Stimulated activated CD4-positive, alpha-beta T cell treated with anti-CD3 and anti-CD28 coated beads, Interleukin-12 subunit alpha, Interleukin-12 subunit beta, amount 100 ng/mL, for 48 hours (primary cell): ENCODE measurements at regions not wholly inside any gene's neighbourhood (a gene's known extent, or its start where the extent isn't known, plus 50 kb on each side); places are given as distances from the start of the nearest gene placed in this dataset.

ENCODE experiments used
- DNase-seq, 3 donors: peaks; one replicate each; pipeline ENCODE4 v3.0.0-alpha.2; 2020; ENCODE audit warnings: low read depth in 2 of 3, low spot score in 1 of 3

DNA sequence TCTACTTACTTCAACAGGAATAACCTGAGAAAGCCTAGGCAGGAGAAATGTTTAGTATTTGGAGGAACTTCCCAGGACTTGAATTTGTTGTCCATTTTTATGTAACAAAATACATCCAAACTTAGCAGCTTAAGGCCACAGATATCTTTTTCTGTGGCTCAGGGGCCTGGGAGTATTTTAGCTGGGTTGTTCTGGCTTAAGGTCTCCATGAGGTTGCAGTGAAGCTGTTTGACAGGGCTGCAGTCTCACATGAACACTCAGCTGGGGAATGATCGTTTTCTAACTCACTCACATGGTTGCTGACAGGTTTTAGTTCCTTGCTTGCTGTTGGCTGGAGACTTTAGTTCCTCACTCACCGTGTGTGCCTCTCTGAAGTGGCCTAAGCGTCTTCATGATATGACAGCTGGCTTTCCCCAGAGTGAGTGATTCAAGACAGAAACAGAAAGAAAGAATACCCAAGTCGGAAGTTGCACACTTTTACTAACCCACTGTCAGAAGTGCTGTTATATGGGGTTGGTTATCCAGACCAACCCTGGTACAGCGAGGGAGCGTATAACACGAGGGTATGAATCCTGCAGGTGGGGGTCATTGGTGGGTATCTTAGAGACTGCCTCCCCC is 229.7 kb upstream of the TBL1XR1 start:
- DNase-seq = peak; percentile 51 to 55 (median 53)

DNA sequence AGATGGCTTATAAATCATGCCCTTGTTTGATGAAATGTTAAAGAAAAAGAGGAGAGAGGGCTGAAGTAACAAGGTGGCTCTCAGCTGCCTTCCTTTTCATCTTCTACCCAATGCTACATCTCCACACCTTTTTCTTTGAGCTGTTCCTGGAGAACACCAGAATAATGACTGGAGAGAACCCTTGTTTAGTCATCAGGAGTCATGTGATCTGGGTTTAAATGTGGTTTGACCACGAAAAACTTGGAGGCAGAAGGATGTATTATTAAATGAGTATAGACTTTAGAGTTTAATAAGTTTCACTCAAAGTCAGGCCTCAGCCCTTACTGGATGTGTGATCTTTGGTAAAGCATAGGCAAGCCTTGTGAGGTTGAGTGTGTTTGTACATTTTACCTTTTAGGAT is 230.3 kb upstream of the TBL1XR1 start:
- DNase-seq = peak in 1 of 3 donors; percentile 48

DNA sequence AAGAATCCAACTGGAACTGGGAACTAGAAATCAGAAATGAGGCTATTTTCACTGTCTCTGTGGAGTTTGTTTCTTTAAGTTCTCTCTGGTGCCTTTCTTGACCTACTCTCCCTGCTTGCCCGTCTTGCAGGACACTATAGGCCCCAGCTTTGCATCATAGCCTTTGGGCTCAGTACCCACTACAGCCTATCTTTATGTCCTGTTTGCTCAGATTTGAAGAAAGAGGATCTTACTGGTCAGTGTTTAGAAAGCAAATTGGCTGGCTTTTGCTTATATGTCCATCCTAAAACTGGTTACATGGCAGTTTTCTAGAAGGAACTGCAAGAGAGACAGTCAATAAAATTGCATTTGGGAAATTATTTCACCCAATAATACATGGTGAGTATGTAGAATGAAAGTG is 231.8 kb upstream of the TBL1XR1 start:
- DNase-seq = no peak

DNA sequence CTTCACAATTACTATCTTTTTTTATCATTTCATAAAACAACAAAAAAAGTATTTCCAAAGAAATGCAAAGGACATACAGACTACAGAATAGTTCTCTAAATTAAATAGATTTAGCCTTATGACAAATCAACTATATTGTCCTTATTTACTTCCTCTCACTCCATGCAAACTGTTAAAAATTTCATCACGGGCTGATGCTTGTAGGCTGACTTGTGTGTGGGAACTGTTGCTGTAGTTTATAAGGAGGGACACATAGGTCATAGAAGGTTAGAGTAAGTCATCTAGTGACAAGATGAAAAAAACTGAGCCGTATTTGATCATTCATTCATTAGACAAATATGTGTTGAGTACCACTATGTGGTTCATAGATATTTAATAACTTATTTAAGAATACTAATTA is 232.5 kb upstream of the TBL1XR1 start:
- no peak for DNase-seq

DNA sequence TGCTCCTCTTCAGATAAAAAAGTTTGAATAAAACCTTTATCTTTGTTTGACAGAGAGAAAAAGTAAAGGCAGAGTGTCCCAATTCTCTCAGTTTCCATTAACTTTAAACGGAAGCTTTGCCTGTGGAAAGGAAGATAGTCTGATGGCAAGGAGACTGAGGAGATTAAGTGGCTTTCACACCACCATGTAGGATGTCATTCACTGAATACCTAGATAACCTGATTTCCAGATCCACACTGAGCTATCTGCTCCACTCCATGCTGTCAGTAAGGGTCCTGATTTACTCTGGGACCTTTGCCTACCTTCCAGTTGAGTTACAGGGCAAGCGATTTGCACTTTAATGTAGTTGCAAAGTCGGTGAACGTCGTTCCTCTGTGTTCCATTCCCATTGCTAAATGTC is 233.4 kb upstream of the TBL1XR1 start:
- DNase-seq = no peak

DNA sequence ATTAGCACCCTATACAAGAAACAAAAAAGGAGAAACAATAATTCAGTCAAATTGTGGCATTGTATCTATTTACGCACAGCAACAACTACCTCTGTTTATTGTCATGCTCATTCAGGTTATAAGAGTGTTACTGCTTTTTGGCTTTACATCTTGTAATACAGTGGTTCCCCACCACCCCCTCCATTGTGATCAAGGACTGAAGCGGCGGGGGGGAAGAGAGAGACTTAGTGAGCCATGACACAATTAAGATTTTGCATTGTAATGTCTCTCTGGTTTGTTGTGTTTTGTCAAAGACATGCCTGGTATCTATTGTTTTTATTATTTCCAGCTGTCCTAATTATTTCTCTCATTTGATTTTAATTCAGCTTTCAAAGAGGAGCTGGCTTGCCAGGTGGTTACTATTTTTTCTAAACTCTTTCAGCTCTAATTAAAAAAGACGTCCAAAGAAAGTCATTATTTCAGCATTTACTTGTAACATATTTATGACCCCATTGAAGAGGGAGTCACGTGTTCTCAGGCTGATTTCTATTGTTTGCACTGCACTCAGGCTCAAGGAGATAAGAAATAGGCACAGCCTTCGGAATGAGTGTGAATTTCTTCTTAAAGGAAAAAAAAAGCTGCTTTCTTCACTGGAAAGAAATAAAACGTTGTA is 234.4 kb upstream of the TBL1XR1 start:
- no peak for DNase-seq

DNA sequence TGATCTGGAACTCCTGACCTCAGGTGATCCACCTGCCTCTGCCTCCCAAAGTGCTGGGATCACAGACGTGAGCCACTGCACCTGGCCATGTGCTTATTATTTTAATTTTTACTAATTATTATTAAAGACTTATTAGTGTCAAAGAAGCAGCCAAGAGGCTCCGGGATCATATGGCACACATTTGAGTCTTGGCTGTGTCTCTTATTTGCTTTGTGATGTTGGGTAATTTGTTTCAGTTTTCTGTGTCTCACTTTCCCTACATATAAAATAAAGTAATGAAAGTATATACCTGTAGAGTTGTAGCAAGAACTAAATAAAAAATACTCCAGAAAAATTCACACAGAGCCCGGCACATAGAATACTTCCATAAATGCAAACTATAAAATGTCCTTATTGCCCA is 238.0 kb upstream of the TBL1XR1 start:
- DNase-seq = no peak

DNA sequence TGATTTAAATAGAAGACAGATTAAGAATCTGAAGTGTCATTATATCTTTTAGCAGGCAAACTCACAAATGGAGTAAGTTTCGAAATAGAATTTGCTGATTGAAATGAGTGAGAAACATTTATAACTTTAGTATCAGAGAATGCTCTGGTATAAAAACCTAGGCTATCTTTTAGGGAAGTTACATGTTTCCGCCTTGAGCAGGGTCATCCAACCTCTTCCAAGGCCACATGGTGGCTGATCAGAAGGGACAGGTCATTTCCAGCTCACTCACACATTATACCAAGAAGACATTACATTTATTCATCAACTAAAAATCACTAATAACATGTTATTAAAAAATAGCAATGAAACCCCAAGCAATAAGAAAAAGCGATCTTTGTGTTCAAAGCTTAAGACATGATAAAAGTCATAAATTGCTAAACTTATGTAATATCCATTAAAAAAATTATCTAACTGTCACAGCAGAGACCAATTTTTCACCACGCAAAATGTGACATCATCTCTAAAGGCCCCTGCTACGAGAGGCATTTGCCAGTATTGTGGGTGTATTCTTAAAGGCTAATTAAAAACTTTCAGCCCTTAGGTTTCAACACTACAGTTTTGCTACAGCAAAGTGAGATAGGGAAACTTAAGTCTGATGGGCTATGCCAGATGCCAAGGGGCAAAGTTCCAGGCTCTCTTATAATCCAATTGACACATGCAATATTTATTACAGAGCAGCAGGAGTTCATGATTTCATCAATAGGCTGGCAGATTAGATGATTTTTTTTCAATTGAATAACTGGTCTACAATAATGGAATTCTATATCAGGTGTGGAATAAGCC is 240.4 kb upstream of the TBL1XR1 start:
- DNase-seq = no peak

DNA sequence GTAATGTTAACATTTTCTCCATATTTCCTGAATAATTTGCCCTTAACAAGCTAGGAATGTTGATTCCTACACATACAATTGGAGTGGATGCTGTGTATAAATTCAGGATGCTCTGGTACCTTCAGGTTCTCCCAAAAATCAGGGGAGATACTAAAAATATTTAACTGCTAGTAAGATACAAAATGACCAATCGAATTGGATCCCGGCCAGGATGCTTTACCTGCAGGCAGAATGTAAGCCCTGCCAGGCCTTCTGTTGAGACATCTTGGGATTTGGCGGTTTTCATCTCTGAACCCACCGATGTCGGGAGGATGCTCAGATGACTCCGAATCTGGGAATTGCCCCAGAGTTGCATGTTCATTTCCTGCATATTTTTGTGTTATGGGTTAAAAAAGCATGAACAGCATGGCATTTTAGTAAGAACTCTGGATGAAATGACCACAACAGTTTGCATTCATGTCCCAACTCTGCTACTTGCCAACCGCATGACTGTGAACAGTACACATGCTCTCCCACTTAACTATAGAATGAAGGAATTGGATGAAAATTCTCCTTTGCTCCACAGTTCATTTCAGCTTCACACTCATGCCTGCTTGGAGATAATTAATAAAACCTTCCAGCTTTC is 241.4 kb upstream of the TBL1XR1 start:
- DNase-seq = no peak

DNA sequence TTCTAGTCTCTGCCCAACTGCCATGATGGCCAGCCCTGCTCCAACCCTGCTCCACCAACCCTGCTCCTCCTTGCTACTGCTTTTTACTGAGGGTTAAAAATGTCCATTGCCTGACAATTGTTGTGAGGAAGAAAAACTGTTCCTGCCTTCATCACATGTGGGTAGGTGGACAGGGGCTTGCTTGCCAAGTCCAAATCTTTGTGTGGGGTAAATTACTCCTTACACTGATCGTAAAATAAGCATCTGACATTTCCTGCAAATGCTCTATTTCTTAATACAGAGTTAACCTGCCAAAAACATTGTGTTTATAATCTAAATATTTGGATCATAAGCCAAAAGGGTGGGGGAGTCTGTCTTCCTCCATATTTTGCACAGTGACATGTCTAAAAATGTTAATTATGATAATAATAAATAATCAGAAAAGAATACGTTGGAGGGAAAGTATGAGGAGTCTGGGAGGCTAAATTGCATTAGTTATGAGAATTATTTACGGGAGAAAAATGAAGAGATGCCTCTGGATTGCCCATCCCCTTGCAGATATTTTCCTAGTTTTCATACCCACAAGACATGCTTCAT is 242.5 kb upstream of the TBL1XR1 start:
- no peak for DNase-seq

DNA sequence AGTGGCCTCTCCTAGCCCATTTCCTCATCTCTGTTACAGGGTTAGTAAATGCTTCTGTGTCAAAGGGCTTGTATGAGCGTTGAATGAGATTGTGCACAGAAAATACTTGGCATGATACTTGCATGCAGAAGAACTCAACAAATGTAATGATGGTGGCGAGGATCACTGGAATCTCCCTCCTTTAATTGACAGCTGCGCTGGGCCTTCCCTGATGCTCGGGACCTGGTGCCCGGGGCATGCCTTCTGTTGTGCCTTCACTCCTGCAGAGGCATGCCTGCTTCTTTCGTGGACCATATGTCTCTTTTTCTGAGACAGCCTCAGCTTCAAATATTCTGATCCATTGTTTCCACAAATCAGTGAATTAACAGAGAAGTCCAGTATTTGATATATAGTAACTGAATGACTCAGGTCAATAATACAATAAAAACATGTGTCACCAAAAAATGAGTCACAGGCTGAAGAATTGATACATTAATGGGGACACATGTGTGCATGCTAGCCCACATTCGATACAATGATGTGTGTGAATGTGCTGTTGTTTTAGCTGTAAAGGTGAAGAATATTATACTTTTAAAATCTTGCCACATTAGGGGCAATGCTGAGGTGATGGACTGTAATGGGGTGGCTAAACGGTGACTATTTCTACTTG is 243.3 kb upstream of the TBL1XR1 start:
- DNase-seq = no peak

DNA sequence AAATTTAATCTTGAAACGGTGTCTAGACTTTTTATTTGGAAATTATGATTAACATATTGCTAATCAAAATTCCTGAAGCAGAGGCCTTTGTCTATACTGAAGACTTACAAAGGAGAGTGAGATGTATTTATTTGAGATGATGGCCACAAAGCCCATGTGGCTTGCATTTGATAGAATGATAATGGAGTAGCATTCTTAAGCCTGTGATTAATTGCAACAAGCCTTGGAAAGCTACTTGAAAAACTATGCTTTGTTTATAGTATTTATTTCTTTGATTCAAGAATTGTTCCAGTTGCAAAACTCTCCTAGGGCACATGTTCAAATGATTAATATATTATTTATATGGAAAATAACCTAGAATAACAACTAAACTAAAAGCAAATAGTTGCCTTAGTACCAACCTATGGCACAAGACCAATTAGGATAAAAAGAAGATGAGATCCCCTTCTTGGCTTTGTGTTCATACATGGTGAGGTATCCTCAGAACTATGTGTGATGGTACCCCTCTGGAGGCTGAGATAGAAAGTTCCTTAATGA is 244.1 kb upstream of the TBL1XR1 start:
- DNase-seq = no peak

DNA sequence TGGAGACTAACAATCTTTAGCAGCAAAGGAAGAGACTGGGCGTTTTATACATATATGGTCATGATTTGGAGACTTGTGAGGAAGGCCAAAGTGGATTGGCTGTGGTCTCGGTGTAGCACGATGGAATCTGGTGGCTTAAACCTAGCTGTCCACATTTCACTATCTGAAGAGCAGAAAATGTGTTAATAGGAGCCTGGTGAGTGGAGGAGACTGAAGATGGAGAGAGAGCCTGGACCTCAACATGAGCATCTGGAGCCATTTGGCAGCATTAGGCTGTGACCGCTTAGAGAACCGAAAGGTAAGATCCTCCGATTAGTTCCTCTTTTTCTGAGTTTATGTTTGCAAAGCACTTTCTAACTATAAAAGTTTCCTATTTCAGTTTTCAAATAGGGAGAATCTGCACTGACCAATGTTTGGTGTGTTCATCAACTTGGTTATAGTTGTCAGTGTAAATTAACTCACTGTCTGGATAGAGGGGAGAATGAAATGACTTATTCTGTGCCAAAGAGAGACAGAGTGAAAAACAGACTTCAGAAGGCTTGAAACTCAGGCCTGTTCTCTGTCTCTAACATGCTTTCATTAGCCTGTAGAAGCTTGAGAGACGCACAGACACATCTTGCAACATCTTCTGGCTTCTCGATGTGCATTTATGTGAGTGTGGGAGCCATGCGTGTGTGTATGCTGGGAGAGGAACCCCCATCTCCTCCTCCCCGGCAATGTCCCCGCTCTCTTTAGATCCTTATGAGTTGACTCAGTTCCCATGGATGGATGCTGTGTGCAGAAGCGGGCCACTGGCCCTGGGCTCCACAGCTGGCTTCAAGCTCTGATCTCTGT is 244.7 kb upstream of the TBL1XR1 start:
- DNase-seq = no peak

DNA sequence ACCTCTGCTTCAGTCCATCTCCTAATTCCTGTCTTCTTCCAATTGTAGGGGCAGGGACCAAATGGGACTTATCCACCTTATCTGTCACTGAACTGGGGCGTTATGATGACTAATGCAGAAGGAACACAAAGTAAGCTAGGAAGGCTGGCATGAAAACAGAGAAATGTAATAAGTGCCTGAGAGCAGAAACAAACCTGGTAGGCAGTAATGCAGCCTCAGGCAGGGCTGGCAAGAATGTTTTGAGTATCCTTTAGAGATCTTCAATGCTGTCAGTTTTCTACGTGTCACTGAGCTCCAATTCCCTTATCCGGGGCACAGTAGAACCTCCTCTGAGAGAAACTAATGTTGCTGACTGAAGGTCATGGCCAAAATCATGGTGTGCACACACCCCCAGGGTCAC is 246.2 kb upstream of the TBL1XR1 start:
- no peak for DNase-seq

DNA sequence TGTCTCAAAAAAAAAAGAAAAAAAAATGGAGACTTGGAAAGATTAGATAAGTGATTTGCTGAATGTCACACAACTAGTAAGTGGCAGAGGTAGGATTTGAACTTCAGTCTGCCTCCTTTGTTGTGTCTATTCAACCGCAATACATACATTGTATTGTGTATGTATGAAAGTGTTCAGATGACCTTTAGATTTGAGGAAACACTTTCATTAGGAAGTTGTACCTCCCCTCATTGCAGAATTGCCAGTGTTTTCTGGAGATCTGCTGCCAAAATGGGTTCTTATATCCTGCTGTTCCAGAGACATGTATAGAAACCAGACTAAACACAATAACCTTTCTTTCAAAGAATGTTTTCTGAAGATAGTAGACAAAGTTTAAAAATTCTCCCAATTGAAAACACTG is 247.4 kb upstream of the TBL1XR1 start:
- DNase-seq = no peak

DNA sequence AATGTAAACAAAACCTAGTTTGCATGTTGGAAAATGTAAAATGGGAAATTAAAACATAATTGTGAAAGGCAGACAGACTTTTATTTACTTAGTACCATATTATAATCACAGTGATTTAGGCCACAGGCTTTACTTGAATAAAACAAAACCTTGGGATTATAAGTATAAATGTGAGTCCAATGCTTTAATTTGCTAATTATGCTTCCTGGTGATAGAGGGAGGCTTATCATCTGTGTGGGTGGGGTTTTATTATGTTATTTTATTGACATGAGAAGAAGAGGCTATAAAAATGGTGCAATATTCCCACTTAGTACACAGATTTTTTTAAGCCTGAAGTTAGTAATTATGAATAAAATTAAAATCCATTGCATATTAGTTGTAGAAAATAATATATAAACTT is 248.3 kb upstream of the TBL1XR1 start:
- no peak for DNase-seq

DNA sequence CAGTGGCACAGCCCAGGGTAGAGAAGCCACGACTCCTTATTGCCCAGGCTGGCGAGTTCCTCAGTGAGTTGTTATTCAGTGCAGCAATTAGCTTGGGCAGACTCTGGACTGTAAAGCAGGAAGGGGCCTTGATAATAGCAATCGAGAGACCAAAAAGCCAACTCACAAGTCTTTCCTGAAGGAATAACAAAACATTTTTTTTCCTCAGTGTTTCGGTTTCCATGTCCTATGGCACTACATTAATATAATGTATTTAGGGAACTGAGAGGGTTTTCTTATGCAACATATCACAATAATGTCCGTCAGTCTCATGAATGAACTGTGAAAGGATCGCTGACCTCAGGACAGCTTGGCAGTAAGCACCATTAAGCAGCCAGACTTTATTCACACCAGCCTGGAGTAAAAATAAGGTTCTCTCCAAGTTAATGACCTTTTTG is 248.9 kb upstream of the TBL1XR1 start:
- DNase-seq = no peak

DNA sequence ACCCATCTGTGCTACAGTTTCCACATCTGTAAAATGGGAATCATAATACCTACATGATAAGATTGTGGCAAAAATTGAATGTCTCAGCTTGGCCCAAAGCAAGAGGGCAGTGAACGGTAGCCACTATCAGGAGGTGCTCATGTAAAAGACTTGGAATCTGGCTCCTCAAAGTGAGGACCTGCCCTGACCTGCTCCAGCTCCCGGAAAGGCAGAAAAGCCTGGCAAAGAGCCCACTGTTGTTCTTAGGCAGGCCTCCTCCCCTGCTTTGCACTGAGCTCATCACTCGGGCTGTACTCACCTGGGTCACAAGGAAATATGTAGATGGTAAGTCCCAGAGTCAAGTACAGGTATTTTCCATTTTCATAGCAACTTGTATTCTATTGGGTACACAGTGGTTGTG is 250.7 kb upstream of the TBL1XR1 start:
- no peak for DNase-seq

DNA sequence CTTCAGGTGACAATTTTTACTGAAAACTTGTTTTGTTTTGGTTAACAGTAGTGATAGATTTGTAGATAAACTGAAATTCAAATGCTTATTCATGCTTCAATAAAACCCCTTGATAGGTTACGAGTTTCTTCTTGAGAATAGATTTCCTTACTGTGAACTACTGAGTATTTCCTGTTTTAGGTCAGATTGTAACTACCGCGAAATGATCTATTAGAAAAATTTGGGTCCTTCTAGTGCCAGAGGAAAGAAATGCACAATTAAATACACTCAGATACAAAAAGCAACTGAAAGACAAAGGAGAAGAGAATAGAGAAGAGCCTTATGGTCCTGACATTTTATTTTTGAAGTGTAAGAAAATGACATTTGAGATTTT is 251.7 kb upstream of the TBL1XR1 start:
- no peak for DNase-seq
